ENCODE measurements at regions not wholly inside any gene's neighbourhood (a gene's known extent, or its start where the extent isn't known, plus 50 kb on each side); places are given as distances from the start of the nearest gene placed in this dataset. TPM values are rescaled to one million over a fixed set of nuclear protein-coding genes. Genes with fewer than 3 reads are reported as not detected.

Small RNA genes lying in the stretch of these regions (small RNA-seq; reads per million reads assigned to genes)
- not detected for gene AC104465.1

Measured in HT-29 (cell line).